Activated CD4-positive, alpha-beta T cell treated with anti-CD3 and anti-CD28 coated beads, Interleukin-2, Interleukin-6, amounts not matched to agents 100 ng/mL and 50 ng/mL, durations not matched to agents 16 hours and 8 hours (primary cell): ENCODE measurements at regions not wholly inside any gene's neighbourhood (a gene's known extent, or its start where the extent isn't known, plus 50 kb on each side); places are given as distances from the start of the nearest gene placed in this dataset.

ENCODE experiments used
- DNase-seq: peaks from one replicate; pipeline ENCODE4 v3.0.0-alpha.2; 2020

DNA sequence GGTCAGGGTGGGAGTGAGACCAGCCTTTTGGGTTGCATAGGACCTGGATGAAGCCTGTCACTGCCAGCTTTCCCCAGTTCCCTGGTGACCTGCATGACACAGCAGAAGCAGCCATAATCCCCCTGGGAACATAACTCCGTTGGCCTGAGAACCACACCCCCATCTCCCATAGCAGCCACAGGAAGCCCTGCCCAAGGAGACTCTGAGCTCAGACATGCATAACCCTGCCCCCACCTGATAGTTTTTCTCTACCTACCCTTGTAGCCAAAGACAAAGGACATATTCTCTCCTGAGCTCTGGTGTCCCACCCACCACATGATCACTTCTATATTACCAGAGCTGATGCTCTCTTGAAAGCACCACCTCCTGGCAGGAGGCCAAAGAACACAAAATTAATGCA is 413.5 kb upstream of the HTR2A start:
- DNase-seq, result no peak

DNA sequence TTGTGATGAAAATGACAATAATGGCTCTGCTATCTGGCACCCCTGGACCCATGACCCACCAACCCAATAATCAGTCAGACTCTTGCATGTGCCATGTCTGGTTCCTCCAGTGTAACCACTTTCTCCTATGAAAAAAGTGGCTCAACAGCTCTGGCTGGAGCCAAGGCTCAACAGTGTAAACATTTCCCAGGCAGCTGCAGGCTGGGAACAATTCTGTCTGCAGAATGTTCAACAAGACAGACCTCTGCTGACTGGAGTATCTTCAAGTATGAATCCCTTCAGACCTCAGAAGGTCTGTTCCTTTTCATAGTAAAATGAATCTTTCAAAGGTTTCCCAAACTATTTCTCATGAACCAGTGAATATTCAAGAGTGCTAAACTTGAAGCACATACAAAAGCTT is 410.1 kb upstream of the HTR2A start:
- DNase-seq, result no peak

DNA sequence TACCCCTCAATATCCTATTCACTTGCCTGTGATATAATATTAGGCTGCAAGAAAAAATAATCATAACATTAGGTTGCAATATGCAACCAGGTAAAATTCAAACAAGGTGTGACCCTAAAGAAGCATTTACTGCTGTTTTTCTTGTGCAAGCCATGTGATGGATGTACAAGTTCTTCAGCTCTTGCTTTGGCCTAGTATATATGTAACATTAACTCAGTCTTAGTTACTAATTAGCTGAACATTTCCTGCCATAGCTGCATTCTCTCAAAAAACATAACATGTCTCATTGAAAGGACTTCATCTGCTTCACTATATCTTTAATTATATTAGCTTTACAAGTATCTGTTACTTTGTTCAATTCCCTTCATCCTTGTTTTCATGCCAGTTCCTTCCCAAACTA is 406.8 kb upstream of the HTR2A start:
- DNase-seq, result no peak

GRCh38 chr13:47299304-47299703 is 402.5 kb upstream of the HTR2A start:
- DNase-seq, result no peak

DNA sequence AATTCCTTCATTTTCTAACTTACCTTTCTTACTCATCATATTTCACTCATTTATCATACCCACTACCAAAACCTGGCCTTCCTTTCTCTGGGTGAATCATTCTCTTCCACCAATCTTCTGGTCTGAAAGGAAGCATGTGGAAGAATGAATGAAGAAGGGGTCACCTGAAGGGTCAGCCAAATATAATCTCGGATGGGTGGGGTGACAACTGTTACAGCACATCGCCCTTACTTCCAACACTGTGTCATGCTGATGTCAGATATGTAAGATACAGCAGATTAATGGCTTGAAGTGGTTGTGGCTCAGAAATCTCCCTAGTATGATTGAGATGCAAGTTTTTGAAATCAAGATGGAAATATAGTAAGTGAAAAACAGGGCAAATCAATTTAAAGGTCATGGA is 401.7 kb upstream of the HTR2A start:
- DNase-seq, result no peak

GRCh38 chr13:47294691-47295090 is 397.8 kb upstream of the HTR2A start:
- no peak for DNase-seq

DNA sequence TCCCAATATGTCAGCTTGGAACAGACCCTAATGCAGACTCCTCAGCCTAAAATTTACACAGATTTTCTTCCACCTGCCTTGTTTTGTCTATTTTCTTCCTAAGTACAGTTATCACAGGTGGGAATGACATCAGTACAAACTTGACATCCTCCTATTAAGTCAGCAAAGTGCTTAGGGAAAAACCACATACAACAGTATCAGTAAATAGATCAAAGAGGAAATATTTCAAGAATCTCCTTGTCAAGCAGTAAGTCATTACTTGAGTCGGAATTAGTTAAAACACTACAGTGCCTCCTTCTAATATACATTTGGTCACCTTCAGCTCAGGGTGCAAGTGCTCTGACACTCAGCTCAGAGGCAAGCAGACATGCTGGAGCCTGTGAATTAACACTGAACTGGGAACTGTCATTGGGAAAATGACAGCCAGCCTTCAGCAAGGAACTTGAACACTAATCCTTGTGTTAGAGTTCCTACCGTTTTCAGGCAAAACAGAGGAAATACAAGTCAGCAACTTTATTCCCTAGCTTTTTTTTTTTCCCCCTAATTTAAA is 394.3 kb upstream of the HTR2A start:
- no peak for DNase-seq

DNA sequence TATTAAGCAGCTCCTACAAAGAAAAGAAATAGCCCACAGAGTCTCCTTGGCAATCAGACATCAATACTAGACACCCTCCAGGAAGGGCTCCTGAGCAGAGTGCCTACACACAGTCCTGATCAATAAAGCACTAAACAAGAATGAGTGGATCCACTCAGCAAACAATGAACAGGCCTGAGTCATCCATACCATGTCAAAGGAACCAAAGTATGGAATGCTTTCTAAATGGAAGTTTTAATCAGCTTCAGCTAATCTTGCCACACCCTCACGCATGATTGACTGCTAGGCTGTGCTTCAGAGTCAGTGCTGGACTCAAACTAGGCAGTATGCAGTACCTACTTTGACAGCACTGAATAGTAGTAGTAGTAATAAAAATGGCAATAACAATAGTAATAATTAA is 392.7 kb upstream of the HTR2A start:
- no peak for DNase-seq

- no peak for DNase-seq
These were observed 391.7 kb upstream of the HTR2A start for GRCh38 chr13:47288546-47288945.

DNA sequence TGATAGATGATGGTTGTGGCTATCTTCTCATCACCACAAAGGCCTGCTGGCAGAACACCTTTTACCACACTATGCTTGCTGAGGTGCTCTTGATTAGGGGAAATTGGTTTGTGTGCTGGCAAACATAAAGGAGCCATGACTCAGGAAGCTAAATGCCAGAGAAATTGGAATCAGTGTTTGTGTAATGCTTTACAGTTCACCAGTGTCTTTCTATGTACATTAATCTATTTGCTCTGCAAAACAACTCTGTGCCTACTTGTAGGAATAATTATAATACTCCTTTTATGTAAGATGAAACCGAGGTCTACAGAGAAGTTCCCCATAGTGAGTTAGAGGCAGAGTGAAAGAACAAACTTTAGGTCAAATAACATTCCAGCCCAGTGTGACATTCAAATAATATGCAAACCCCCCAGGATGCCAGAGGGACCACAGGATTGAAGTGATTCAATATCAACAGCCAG is 390.5 kb upstream of the HTR2A start:
- DNase-seq, result no peak

- no peak for DNase-seq
These were observed 385.1 kb upstream of the HTR2A start for GRCh38 chr13:47281991-47282390.

DNA sequence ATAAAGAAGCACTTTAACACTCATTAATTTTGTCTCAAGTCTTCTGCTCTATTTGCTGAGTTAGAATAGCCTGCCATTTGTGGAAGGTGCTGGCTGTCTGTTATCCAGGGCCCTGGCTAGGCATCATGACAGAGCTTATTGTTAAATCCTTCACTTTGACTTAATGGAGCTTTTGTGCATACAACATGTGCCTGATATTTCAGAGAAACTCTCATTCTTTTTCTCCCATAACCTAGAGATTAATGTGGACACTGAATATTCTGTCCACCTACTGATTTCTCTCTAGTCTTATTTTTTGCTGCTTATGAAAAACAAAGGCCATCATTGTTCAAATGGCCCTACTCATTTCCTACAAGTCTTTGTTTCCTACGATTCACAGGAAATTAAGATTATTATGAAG is 383.1 kb upstream of the HTR2A start:
- no peak for DNase-seq

DNA sequence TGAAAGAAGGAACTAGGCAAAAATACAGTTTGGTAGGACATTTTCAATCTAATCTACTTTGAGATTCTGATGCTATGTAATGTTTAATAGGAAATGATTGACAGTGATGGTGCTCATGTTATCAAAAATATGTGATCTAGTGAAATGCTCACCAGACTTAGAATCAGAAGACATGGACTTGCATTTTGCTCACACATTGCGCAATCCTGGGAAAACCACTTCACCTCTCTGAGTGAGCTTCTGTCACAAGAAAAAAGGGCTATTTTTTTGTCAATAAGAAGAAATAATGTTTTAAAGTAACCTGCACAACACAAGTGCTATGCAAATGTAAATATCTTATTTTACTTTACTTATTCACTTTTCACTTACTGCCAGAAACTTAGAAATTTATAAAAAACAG is 380.9 kb upstream of the HTR2A start:
- no peak for DNase-seq

GRCh38 chr13:47268270-47268669 is 371.4 kb upstream of the HTR2A start:
- no peak for DNase-seq

DNA sequence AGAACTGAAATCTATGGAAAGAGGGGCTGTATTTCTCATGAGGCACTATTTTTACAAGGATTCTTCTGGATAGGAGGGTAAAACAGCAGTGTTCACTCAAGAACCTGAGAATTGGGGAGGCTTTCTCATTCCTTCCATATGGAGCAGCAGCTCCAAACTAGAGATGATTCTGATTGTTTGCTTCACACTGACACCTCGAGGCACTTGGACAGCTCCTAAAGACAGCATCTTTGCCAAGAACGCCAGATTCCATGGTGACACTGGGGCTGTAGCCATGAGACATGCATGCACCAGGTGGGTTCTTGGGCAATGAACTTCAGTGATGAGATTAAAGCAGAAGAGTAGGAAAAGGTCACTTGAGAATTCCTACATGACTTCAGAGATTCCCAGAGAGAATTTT is 361.5 kb upstream of the HTR2A start:
- no peak for DNase-seq

GRCh38 chr13:47256618-47257017 is 359.8 kb upstream of the HTR2A start:
- no peak for DNase-seq

- DNase-seq, result no peak
These were observed 355.8 kb upstream of the HTR2A start for GRCh38 chr13:47252627-47253026.

DNA sequence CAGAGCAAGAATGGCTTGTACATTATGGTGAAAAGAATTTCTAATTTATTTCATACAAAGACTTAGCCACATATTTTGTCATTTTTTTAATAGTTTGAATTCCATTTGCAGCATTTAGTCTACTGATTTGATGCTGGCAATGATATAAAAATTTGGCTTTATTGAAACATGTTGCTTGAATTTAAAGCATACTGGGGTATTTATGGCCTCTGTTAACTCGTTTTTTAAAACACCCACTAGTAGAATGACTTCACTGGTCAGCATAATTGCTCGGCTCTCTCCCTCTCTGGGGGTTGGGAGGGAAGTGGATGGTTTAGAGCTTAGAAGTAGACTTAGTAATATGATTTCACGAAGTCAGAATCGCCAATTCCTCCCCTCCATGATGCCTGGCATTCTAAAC is 354.9 kb upstream of the HTR2A start:
- DNase-seq, result no peak

GRCh38 chr13:47250146-47250545 is 353.3 kb upstream of the HTR2A start:
- no peak for DNase-seq

DNA sequence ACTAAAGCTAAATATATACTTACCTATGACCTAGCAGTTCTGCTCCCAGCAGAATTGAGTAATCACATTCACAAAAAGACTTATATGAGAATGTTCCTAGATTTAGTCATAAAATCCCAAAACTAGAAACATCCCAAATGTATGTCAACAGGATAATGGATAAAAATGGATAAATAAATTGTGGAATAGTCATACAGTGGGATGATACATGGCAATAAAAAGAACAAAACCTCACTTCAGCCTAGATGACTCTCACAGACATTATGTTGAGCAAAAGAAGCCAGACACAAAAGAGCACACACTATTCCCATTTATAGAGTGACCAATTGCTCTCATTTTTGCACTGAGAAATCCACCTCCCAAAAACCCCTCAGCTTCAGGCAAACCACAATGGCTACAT is 352.4 kb upstream of the HTR2A start:
- DNase-seq, result no peak

GRCh38 chr13:47241446-47241845 is 344.6 kb upstream of the HTR2A start:
- no peak for DNase-seq

GRCh38 chr13:47239025-47239424 is 342.2 kb upstream of the HTR2A start:
- no peak for DNase-seq

DNA sequence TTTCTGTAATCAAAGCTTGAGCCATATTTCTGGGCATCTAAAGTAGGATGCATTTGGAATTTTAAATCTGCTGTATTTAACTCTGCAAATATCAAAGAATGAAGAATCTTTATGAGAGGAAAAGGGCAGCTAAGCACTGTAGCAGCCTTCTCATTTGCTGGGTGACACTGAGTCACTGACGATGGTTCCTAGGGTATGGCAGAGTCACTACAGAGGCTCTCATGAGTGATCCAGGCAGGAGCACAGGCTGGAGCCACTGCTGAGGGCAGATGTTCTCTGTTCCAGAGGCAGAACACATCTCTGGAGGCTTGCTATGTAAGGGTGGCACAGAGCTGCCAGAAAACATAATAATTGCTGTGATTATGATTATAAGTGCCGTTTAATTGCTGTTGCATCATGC is 340.7 kb upstream of the HTR2A start:
- no peak for DNase-seq

DNA sequence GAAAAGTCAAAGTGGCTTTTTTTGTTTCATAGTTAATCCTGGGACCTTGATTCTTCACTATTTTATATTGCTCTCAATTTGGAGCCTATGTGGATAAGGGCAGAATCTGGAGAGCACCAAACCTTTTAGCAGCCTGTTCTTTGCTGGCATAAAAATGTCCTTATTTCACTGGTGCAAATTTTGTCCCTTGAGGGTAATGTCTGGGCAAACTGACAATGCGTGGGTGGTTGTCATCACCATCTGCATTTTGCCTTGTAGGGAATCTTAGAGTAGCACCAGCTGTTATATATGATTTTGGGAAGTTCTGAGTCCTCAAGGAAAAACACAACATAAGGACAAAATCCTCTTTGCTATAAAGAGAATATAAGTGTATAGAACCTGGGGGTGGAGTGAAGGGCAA is 336.9 kb upstream of the HTR2A start:
- no peak for DNase-seq

DNA sequence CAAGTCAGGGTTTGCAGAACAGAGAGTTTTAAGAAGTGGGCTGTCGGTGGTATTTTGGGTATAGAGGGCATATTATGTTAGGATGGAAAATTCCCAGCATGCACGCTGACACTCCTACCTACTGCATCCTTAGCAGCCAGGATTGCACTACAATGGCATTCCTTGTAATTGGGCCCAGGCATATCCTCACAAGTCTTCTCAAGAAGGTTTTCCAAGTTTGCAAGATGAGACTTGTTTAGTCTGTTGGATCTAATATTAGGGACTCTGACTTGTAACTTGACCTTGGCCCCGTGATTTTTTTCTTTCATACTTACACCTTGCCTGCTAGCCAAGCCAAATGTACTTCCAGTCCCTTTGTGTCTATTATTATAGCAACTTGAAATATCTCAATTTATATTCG is 335.7 kb upstream of the HTR2A start:
- DNase-seq, result no peak

DNA sequence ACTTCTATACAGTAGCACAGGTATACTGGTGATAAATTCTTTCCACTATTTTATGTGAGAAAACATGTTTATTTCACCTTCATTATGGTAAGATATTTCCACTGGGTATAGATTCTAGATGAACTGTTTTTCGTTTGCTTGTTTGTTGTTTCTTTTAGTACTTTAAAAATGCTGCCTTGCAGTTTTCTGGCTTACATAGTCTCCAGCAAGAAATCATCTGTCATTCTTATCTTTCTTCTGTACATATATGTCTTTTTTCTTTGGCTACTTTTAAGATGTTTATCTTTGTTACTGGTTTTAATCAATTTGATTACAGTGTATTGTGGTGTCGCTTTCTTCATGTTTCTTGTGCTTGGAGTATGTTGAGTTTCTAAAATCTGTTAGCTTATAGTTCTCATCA is 333.3 kb upstream of the HTR2A start:
- no peak for DNase-seq
